ENCODE measurements at regions not wholly inside any gene's neighbourhood (a gene's known extent, or its start where the extent isn't known, plus 50 kb on each side); places are given as distances from the start of the nearest gene placed in this dataset.

DNA sequence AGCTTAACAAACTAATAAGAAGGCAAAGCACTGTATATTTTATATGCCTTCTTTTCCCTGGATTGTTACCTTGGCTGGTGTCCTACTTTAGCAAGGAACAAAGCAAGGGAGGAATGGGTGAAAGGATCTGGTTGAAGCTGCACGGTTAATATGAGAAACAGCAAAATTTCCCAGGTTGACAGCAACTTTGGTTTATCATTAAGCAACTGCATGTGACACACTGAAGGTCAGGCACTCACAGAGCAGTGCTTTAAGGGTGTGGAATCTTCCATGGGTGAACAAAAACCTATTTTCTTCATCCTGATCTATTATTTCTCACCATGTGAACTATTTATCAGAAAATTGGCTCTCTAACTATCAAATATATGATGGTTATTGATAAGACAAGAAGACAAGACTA is 109.0 kb upstream of the ATP10B start:
- intact Hi-C loops (cut with micrococcal nuclease): loop anchor here (10.0 kb wide), 1 partner anchor 456 kb away; no protein-coding TSS in a partner anchor

DNA sequence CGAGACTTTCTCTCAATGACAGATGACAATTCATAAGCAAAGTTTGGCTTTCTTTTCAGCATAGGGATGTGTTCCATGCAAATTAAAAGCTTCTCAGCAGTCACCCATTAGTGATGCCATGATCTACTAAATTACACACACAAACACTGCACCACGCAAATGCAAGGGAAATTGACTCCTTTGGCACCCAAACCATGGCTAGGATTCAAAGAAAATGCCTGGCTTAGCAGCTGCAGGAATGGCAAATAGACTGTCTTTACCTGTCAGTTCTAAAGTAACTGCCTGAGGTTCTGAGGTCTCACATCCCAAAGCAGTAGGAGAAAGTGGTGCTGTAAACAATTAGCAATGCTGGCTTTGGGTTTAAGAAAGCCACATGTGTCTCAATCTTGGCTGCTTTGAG is 108.6 kb upstream of the ATP10B start:
- no peak for DNase-seq (ENCODE audit: low spot score)
- Mint-ChIP-seq H3K4me1 (ENCODE audit: low read depth) (no peaks in the 10 kb centered on the region), H3K4me3 (no peak overlapping the region), H3K36me3 (ENCODE audit: low read depth) (no peaks in the 10 kb centered on the region), H3K9me3 (no peaks in the 10 kb centered on the region), H3K27me3 (ENCODE audit: insufficient read depth) (peaks cover 1% of the 10 kb centered on the region), H3K27ac (no peak overlapping the region)
- intact Hi-C loops (cut with micrococcal nuclease): loop anchor here (10.0 kb wide), 1 partner anchor 456 kb away; no protein-coding TSS in a partner anchor

More for the DNA sequence above, 109.0 kb upstream of the ATP10B start:
- H3K27me3 Mint-ChIP-seq (ENCODE audit: insufficient read depth): peaks cover 1% of the 10 kb centered on the region
- no peak for DNase-seq (ENCODE audit: low spot score)
- H3K27ac Mint-ChIP-seq: no peak overlapping the region
- H3K4me1 Mint-ChIP-seq (ENCODE audit: low read depth): no peaks in the 10 kb centered on the region
- no peak overlapping the region for H3K4me3 Mint-ChIP-seq
- no peaks in the 10 kb centered on the region for H3K36me3 Mint-ChIP-seq (ENCODE audit: low read depth)
- H3K9me3 Mint-ChIP-seq: no peaks in the 10 kb centered on the region

DNA sequence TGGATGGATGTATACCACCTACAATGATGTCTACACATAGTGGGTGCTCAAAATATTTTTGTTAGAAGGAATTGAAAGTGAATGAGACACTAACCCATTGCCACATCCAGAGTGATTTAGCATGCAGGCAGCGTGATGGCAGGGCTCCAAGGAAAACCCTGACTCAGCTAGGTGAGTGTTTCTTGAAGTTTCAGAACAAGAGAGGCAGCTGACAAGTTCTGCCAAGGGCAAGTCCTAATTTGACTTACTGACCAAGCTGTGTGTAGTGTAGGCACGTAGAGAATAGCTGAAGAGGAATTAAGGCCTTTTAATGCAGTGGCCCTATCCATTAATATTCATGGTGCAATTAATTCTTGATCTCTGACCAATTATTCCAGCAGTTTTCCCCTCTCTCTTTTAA is 107.8 kb upstream of the ATP10B start:
- no peak for DNase-seq (ENCODE audit: low spot score)
- no peaks in the 10 kb centered on the region for H3K4me1 Mint-ChIP-seq (ENCODE audit: low read depth)
- H3K36me3 Mint-ChIP-seq (ENCODE audit: low read depth): no peaks in the 10 kb centered on the region
- intact Hi-C loops (cut with micrococcal nuclease): loop anchor here (10.0 kb wide), 1 partner anchor 455 kb away; no protein-coding TSS in a partner anchor
- H3K4me3 Mint-ChIP-seq: no peak overlapping the region
- no peak overlapping the region for H3K27ac Mint-ChIP-seq
- no peaks in the 10 kb centered on the region for H3K9me3 Mint-ChIP-seq
- H3K27me3 Mint-ChIP-seq (ENCODE audit: insufficient read depth): peaks cover 1% of the 10 kb centered on the region

DNA sequence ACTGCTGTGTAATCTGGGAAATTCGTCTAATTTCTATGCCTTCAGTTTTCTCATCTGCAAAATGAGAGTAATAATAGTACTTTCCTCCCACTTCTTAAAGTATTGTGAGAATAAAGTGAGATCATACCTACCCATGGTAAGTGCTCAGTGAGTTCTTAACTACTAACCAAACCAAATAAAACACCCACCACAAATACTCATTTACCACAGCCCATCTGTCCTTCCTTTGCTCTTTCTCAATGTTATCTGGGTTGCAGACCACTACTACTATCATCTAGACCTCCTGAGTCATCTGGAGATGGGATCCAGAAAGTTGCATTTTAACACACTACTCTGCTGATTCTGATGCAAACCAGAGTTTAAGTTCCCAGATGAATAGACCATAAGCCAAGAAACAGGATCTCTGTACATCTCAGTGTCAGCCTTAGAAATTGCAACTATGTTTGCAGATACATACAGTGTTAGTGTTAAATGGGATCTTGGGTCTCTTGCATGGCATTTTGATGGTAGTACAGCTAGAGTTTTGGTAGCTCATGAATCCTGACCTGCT is 105.4 kb upstream of the ATP10B start:
- H3K36me3 Mint-ChIP-seq (ENCODE audit: low read depth): no peaks in the 10 kb centered on the region
- no peak for DNase-seq (ENCODE audit: low spot score)
- H3K4me3 Mint-ChIP-seq: no peak overlapping the region
- no peaks in the 10 kb centered on the region for H3K27me3 Mint-ChIP-seq (ENCODE audit: insufficient read depth)
- intact Hi-C loops (cut with micrococcal nuclease): no loop called here
- no peaks in the 10 kb centered on the region for H3K4me1 Mint-ChIP-seq (ENCODE audit: low read depth)
- H3K9me3 Mint-ChIP-seq: no peaks in the 10 kb centered on the region
- H3K27ac Mint-ChIP-seq: no peak overlapping the region

DNA sequence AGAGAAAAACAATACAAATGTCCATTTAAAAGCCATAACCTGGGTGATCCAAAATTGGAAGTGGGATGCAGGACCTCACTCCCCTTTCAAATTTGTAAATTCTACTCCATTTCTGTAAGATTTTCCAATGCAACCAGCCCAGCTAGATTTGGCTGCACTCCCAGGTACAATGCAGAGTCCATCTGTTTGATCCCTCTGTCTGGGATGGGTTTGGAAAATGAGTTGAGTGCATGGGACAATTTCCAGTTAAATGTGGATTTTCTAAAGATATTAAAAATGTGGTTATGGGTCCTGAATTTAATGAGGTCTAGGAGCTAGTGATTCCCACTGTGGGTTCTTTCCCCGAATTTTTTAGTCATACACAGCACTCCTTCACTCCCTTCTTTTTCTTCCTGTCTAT is 104.0 kb upstream of the ATP10B start:
- Mint-ChIP-seq H3K4me1 (ENCODE audit: low read depth) (no peaks in the 10 kb centered on the region), H3K4me3 (no peak overlapping the region), H3K36me3 (ENCODE audit: low read depth) (no peaks in the 10 kb centered on the region), H3K27ac (no peak overlapping the region), H3K27me3 (ENCODE audit: insufficient read depth) (no peaks in the 10 kb centered on the region), H3K9me3 (no peaks in the 10 kb centered on the region)
- DNase-seq (ENCODE audit: low spot score): no peak
- intact Hi-C loops (cut with micrococcal nuclease): no loop called here

DNA sequence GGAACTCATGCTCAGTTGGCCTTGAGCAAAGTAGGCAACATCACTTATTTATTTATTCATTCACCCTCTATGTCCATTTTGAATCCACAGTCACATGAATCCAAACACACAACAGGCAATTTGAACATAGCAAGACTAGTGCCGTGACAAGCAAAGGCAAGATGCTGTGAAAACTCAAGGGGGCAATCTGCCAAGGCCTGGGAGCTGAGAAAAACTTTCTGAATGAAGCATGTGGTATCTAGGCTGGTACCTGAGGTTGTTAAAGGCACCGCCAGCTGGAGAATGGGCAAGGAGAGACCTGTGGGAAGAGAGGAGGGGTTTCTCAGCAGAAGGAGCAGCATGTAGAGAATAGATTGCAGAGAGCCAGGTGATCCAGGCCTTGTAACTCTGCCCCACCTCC is 98.3 kb upstream of the ATP10B start:
- no peak overlapping the region for H3K27ac Mint-ChIP-seq
- no peaks in the 10 kb centered on the region for H3K27me3 Mint-ChIP-seq (ENCODE audit: insufficient read depth)
- intact Hi-C loops (cut with micrococcal nuclease): no loop called here
- no peaks in the 10 kb centered on the region for H3K9me3 Mint-ChIP-seq
- H3K36me3 Mint-ChIP-seq (ENCODE audit: low read depth): no peaks in the 10 kb centered on the region
- no peak for DNase-seq (ENCODE audit: low spot score)
- H3K4me3 Mint-ChIP-seq: no peak overlapping the region
- H3K4me1 Mint-ChIP-seq (ENCODE audit: low read depth): no peaks in the 10 kb centered on the region

DNA sequence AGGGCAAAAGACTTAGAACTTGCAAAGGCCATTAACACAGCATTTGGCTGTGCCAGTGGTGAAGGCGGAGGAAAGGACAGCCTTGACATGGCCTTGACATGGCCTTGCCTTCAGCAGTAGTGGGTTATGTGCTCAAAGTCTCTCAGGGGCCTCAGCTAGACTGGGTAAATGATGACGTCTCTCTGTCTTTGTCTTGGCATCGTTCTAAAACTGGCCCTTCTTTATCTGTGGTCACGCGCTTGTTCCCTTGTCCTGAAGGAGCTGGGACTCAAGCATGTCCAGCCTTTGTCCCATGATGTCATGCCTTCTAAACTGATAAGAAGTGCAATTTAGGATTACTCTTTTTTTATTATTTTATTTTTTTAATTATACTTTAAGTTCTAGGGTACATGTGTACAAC is 88.7 kb upstream of the ATP10B start:
- no peaks in the 10 kb centered on the region for H3K9me3 Mint-ChIP-seq
- H3K27ac Mint-ChIP-seq: no peak overlapping the region
- no peak for DNase-seq (ENCODE audit: low spot score)
- intact Hi-C loops (cut with micrococcal nuclease): no loop called here
- no peak overlapping the region for H3K4me3 Mint-ChIP-seq
- no peaks in the 10 kb centered on the region for H3K4me1 Mint-ChIP-seq (ENCODE audit: low read depth)
- H3K36me3 Mint-ChIP-seq (ENCODE audit: low read depth): no peaks in the 10 kb centered on the region
- no peaks in the 10 kb centered on the region for H3K27me3 Mint-ChIP-seq (ENCODE audit: insufficient read depth)

DNA sequence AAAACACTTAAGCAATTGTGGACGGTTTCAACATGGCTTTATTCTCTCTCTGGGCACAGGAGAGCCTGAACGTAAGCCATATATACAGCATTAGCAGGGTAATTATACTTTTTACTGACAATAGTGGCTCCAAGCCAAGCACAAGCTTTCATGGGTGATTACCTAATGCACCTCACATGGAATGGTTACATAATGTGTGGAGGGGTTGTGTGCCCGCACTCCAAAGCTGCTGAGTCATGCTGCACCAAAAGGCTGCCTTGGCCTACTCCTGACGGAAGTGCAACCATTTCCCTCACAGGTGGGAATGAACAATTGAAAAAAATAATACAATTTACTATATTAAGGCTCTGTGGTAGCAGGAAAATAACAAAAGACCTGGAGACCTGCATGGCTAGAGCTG is 86.5 kb upstream of the ATP10B start:
- intact Hi-C loops (cut with micrococcal nuclease): no loop called here
- H3K4me3 Mint-ChIP-seq: no peak overlapping the region

DNA sequence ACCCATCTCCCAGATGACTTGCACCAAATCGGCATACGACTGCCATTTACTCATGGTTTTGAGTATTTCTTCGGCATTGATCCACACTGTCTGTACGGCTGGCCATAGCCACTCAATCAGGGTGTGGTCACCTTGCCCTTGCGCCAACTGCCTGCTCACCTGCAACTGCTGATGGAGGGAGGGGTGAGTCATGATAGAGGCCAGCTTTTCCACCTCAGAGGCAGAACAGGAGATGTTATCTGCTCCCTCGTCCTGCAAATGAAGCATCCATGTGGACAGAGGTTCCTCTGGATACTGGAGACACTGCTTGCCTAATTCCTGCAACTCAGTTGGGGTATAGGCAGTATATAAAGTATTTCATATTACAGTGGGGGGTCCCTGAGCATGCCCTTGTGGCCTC is 85.6 kb upstream of the ATP10B start:
- Mint-ChIP-seq H3K27me3 (ENCODE audit: insufficient read depth) (no peaks in the 10 kb centered on the region), H3K4me1 (ENCODE audit: low read depth) (no peaks in the 10 kb centered on the region), H3K9me3 (no peaks in the 10 kb centered on the region), H3K36me3 (ENCODE audit: low read depth) (no peaks in the 10 kb centered on the region), H3K4me3 (no peak overlapping the region), H3K27ac (no peak overlapping the region)
- DNase-seq (ENCODE audit: low spot score): no peak
- intact Hi-C loops (cut with micrococcal nuclease): no loop called here

More for the DNA sequence above, 86.5 kb upstream of the ATP10B start:
- H3K4me1 Mint-ChIP-seq (ENCODE audit: low read depth): no peaks in the 10 kb centered on the region
- no peak for DNase-seq (ENCODE audit: low spot score)
- no peaks in the 10 kb centered on the region for H3K9me3 Mint-ChIP-seq
- no peaks in the 10 kb centered on the region for H3K36me3 Mint-ChIP-seq (ENCODE audit: low read depth)
- H3K27ac Mint-ChIP-seq: no peak overlapping the region
- no peaks in the 10 kb centered on the region for H3K27me3 Mint-ChIP-seq (ENCODE audit: insufficient read depth)

DNA sequence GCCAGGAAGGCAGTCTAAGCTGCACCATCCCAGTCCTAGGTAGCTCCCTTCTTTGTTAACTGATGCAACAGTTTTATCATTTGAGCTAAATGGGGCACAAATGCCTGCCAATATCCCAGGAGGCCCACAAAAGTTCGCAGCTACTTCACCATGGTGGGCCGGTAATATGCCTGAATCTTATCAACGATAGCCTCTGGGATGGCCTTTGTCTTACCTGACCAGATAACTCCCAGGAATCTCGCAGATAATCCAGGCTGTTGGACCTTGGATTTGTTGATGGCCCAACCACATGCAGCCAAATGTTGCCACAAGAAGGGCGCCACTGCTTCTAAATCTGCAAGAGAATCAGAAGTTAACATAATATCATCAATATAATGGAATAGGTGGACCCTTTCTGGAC is 83.8 kb upstream of the ATP10B start:
- no peak for DNase-seq (ENCODE audit: low spot score)
- H3K27ac Mint-ChIP-seq: no peak overlapping the region
- intact Hi-C loops (cut with micrococcal nuclease): no loop called here
- H3K27me3 Mint-ChIP-seq (ENCODE audit: insufficient read depth): no peaks in the 10 kb centered on the region
- no peaks in the 10 kb centered on the region for H3K4me1 Mint-ChIP-seq (ENCODE audit: low read depth)
- no peaks in the 10 kb centered on the region for H3K36me3 Mint-ChIP-seq (ENCODE audit: low read depth)
- no peak overlapping the region for H3K4me3 Mint-ChIP-seq
- no peaks in the 10 kb centered on the region for H3K9me3 Mint-ChIP-seq

DNA sequence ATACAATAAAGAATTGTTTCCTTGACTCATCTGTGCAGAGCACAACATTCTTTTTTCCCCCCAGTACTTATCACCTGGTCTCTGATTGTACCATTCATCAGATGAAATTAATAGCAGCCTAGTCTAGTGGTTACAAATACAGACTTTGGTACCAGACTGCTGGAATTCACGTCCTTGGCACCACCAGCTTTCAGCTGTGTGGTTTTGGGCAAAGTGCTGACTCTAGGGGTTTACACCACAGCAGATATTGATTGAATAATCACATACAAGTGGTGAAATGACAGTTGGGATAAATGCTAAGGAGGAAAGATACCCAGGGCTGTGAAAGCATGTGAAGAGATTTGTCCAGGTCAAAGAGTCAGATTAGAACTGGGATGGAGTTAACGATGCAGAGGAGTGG is 79.3 kb upstream of the ATP10B start:
- Mint-ChIP-seq H3K4me1 (ENCODE audit: low read depth) (no peaks in the 10 kb centered on the region), H3K27ac (no peak overlapping the region), H3K9me3 (no peaks in the 10 kb centered on the region), H3K36me3 (ENCODE audit: low read depth) (no peaks in the 10 kb centered on the region), H3K4me3 (no peak overlapping the region), H3K27me3 (ENCODE audit: insufficient read depth) (no peaks in the 10 kb centered on the region)
- intact Hi-C loops (cut with micrococcal nuclease): no loop called here
- DNase-seq (ENCODE audit: low spot score): no peak

DNA sequence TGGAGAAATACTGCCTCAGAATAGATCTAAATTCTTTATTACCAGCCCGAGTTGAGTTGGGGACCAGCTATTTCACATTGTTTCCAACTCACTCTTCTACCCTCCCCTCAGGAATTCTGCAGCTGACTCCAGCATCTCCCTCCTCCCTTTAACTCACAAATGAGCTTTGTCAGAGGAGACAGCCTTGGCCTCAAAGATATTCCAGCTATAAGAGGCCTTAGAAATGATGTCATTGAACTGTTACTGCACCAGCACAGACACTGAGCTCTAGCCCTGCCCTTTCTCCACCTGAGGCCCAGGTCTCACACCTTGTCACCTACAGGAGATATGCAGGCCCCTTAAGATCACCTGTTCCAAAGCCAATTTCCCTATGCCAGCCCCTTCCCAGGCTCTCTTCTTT is 78.4 kb upstream of the ATP10B start:
- no peak overlapping the region for H3K4me3 Mint-ChIP-seq
- no peaks in the 10 kb centered on the region for H3K4me1 Mint-ChIP-seq (ENCODE audit: low read depth)
- no peak overlapping the region for H3K27ac Mint-ChIP-seq
- no peaks in the 10 kb centered on the region for H3K36me3 Mint-ChIP-seq (ENCODE audit: low read depth)
- no peak for DNase-seq (ENCODE audit: low spot score)
- no peaks in the 10 kb centered on the region for H3K9me3 Mint-ChIP-seq
- intact Hi-C loops (cut with micrococcal nuclease): no loop called here
- H3K27me3 Mint-ChIP-seq (ENCODE audit: insufficient read depth): no peaks in the 10 kb centered on the region

DNA sequence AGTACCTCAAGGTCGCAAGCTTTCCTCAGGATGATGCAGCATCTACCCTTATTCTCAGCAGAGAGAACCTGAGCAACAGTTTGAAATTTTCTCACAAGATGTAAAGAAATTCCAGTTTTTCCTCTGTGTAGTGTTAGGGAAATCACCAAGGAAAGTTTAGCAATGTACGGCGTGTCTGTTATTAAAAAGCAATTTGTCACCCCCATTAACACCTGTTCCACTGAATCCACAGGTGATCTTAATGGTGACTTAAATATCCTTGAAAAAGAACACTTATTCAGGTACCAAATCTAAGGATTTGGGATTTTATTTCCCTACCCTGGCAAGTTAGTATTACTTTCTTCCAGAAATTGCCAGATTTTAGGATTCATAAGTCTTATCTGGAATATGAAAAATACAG is 77.9 kb upstream of the ATP10B start:
- no peak overlapping the region for H3K4me3 Mint-ChIP-seq
- H3K27ac Mint-ChIP-seq: no peak overlapping the region
- H3K27me3 Mint-ChIP-seq (ENCODE audit: insufficient read depth): no peaks in the 10 kb centered on the region
- intact Hi-C loops (cut with micrococcal nuclease): no loop called here
- no peaks in the 10 kb centered on the region for H3K9me3 Mint-ChIP-seq
- DNase-seq (ENCODE audit: low spot score): no peak
- H3K36me3 Mint-ChIP-seq (ENCODE audit: low read depth): no peaks in the 10 kb centered on the region
- H3K4me1 Mint-ChIP-seq (ENCODE audit: low read depth): no peaks in the 10 kb centered on the region

DNA sequence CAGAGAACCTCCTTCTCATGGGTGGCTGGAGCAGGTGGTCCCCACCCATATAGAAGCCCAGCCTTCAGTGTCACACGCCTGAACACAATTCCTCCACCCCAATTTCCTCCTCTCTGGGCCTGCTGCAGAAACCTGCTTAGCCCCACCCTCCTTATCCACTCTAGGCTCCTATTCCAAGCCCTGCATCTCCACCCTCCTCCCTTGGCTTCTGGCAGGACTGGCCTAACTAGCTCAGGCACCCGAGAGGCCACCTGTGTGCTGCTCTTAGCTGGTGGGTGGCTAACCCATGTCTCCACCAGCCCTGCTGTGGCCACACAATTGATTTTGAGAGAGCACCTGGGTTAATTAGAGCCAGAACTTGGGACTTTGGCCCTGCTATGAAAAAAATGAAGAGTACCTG is 77.3 kb upstream of the ATP10B start:
- Mint-ChIP-seq H3K4me1 (ENCODE audit: low read depth) (no peaks in the 10 kb centered on the region), H3K27me3 (ENCODE audit: insufficient read depth) (no peaks in the 10 kb centered on the region), H3K9me3 (no peaks in the 10 kb centered on the region), H3K27ac (no peak overlapping the region), H3K36me3 (ENCODE audit: low read depth) (no peaks in the 10 kb centered on the region), H3K4me3 (no peak overlapping the region)
- intact Hi-C loops (cut with micrococcal nuclease): no loop called here
- no peak for DNase-seq (ENCODE audit: low spot score)
